GM18498 (cell line): ENCODE measurements at regions not wholly inside any gene's neighbourhood (a gene's known extent, or its start where the extent isn't known, plus 50 kb on each side); places are given as distances from the start of the nearest gene placed in this dataset.

Source experiments
- ATAC-seq: cut with Tn5 transposase; IDR thresholded peaks from one replicate; pipeline ENCODE4 v1.9.1; 2021; ENCODE audit warnings: mild to moderate bottlenecking, moderate library complexity; ENCODE audit not compliant: unreplicated experiment

GRCh38 chr12:24561882-24562770, 386.8 kb downstream of the BCAT1 start:
- ATAC-seq = no peak

GRCh38 chr12:24561411-24561871, 387.5 kb downstream of the BCAT1 start:
- ATAC-seq = no peak

- ATAC-seq = no peak
Measured at GRCh38 chr12:24560831-24561271, 388.1 kb downstream of the BCAT1 start.

GRCh38 chr12:24560192-24560775, 388.6 kb downstream of the BCAT1 start:
- no peak for ATAC-seq

- ATAC-seq = no peak
Measured at GRCh38 chr12:24557738-24558137, 391.2 kb downstream of the BCAT1 start.

GRCh38 chr12:24555730-24556129, 393.2 kb downstream of the BCAT1 start:
- ATAC-seq = no peak

- no peak for ATAC-seq
Measured at GRCh38 chr12:24554612-24555295, 394.1 kb downstream of the BCAT1 start.

GRCh38 chr12:24553259-24553658, 395.6 kb downstream of the BCAT1 start:
- ATAC-seq = no peak

- no peak for ATAC-seq
Measured at GRCh38 chr12:24551163-24551786, 397.6 kb downstream of the BCAT1 start.

GRCh38 chr12:24550609-24551008, 398.3 kb downstream of the BCAT1 start:
- ATAC-seq = no peak

GRCh38 chr12:24546661-24547060, 402.2 kb downstream of the BCAT1 start:
- no peak for ATAC-seq

GRCh38 chr12:24546084-24546483, 402.8 kb downstream of the BCAT1 start:
- ATAC-seq = no peak

GRCh38 chr12:24544368-24544767, 404.5 kb downstream of the BCAT1 start:
- no peak for ATAC-seq

GRCh38 chr12:24541193-24541871, 407.6 kb downstream of the BCAT1 start:
- ATAC-seq = no peak

GRCh38 chr12:24539646-24540045, 409.3 kb downstream of the BCAT1 start:
- ATAC-seq = no peak

- no peak for ATAC-seq
Measured at GRCh38 chr12:24537083-24537860, 411.6 kb downstream of the BCAT1 start.

GRCh38 chr12:24535334-24536069, 413.4 kb downstream of the BCAT1 start:
- ATAC-seq = no peak

- ATAC-seq = no peak
Measured at GRCh38 chr12:24534622-24535021, 414.3 kb downstream of the BCAT1 start.

- ATAC-seq = no peak
Measured at GRCh38 chr12:24533716-24534352, 415.1 kb downstream of the BCAT1 start.
